GM12878 (cell line): ENCODE measurements at regions not wholly inside any gene's neighbourhood (a gene's known extent, or its start where the extent isn't known, plus 50 kb on each side); places are given as distances from the start of the nearest gene placed in this dataset.

Experiments
- ATAC-seq: fragments of 200-7000 bp; cut with Tn5 transposase; 3 replicates; pipeline ENCODE4 v1.9.1; 2020; ENCODE audit warnings: mild to moderate bottlenecking, moderate library complexity
- BruUV-seq: library from RNA; stranded (reverse); fragments of 400-500 nt; replicated peaks from 2 replicates; lab custom pipeline; 2021; lab: Mats Ljungman, UMichigan
- CTCF ChIA-PET: fragments of 300-600 bp; sonication (Branson Sonifier 250); formaldehyde crosslinking; extraction: SDS; loops from one replicate; lab custom pipeline; 2021; ENCODE audit warnings: inconsistent platforms; lab: Yijun Ruan, JAX
- POLR2A ChIA-PET: fragments of 350-600 bp; formaldehyde crosslinking; extraction: SDS; loops from one replicate; lab custom pipeline; 2021; ENCODE audit warnings: inconsistent platforms; lab: Charles Lee
- RAD21 ChIA-PET: fragments of 300-600 bp; sonication (Branson Sonifier 250); formaldehyde crosslinking; loops from one replicate; lab custom pipeline; 2023; ENCODE audit warnings: antibody characterized with exemption; ENCODE audit not compliant: unreplicated experiment; lab: Charles Lee
- SMC1A ChIA-PET: fragments of 300-600 bp; sonication (Branson Sonifier 250); formaldehyde crosslinking; loops from one replicate; lab custom pipeline; 2023; ENCODE audit not compliant: unreplicated experiment, uncharacterized antibody; lab: Charles Lee
- DNase-seq: peaks from one replicate; pipeline ENCODE4 v3.0.0-alpha.2; 2011; ENCODE audit warnings: low read depth, low spot score
- FAIRE-seq: peaks from 3 replicates; lab custom pipeline; 2011; peaks lifted over from hg19 to GRCh38; lab: Jason Lieb, UNC
- H2AFZ ChIP-seq: 2 replicates; pipeline ENCODE4 v1.6.0; 2011; ENCODE audit warnings: low read depth, low read length, control low read depth; ENCODE audit not compliant: control insufficient read depth
- H3K27ac ChIP-seq: 2 replicates; pipeline ENCODE4 v1.5.1; 2011; ENCODE audit warnings: control low read depth; ENCODE audit not compliant: control insufficient read depth, insufficient read depth
- H3K27me3 ChIP-seq, 2 experiments: replicated peaks in 1 of 2; 2 replicates each; pipeline versions ENCODE4 v1.6.0 to v1.6.1; 2011; ENCODE audit warnings: low read length in 1 of 2; ENCODE audit not compliant: control insufficient read depth in 2 of 2, insufficient read depth in 2 of 2
- H3K36me3 ChIP-seq, 2 experiments: 2 replicates each; pipeline ENCODE4 v1.5.1; 2011; ENCODE audit warnings: low read length in 1 of 2; ENCODE audit not compliant: control insufficient read depth in 2 of 2, insufficient read depth in 2 of 2
- H3K4me1 ChIP-seq: 2 replicates; pipeline ENCODE4 v1.6.1; 2011; ENCODE audit warnings: mild to moderate bottlenecking, low read length, moderate library complexity, mixed read lengths; ENCODE audit not compliant: control insufficient read depth, insufficient read depth
- H3K4me2 ChIP-seq: 2 replicates; pipeline ENCODE4 v1.6.0; 2011; ENCODE audit warnings: control low read depth; ENCODE audit not compliant: control insufficient read depth, insufficient read depth
- H3K4me3 ChIP-seq: fragments of 200-600 bp; sonication (generic); 2 replicates; pipeline ENCODE4 v1.5.1; 2016
- H3K79me2 ChIP-seq: 2 replicates; pipeline ENCODE4 v1.6.0; 2011; ENCODE audit warnings: low read length; ENCODE audit not compliant: control insufficient read depth, insufficient read depth
- H3K9ac ChIP-seq: 2 replicates; pipeline ENCODE4 v1.8.0; 2011; ENCODE audit warnings: low read length, control low read depth, mixed read lengths; ENCODE audit not compliant: control insufficient read depth, insufficient read depth
- H3K9me3 ChIP-seq: replicated peaks from 3 replicates; pipeline ENCODE4 v1.5.1; 2011; ENCODE audit warnings: mild to moderate bottlenecking, low read length; ENCODE audit not compliant: control insufficient read depth, insufficient read depth
- H4K20me1 ChIP-seq: 2 replicates; pipeline ENCODE4 v1.6.0; 2011; ENCODE audit not compliant: control insufficient read depth, insufficient read depth
- BHLHE40 ChIP-seq, 2 experiments: fragments of 450-650 bp in 1 of 2; IDR thresholded peaks; 2 replicates each; pipeline ENCODE4 v1.6.1; 2011 to 2017; ENCODE audit warnings: low read depth in 2 of 2, borderline replicate concordance in 1 of 2, improper control_type of control experiment in 1 of 2, low read length in 1 of 2, mild to moderate bottlenecking in 1 of 2
- CREB1 ChIP-seq: IDR thresholded peaks from 2 replicates; pipeline ENCODE4 v1.6.1; 2012; ENCODE audit warnings: low read depth, mild to moderate bottlenecking, inconsistent platforms
- EZH2 ChIP-seq: IDR thresholded peaks from 2 replicates; pipeline ENCODE4 v1.6.1; 2012; ENCODE audit warnings: low read depth, mild to moderate bottlenecking, control low read depth, inconsistent platforms, low read length, borderline replicate concordance; ENCODE audit not compliant: control insufficient read depth
- FOXK2 ChIP-seq: fragments of 450-650 bp; IDR thresholded peaks from 2 replicates; pipeline ENCODE4 v1.6.1; 2017; ENCODE audit warnings: mild to moderate bottlenecking, moderate library complexity
- FOXM1 ChIP-seq: IDR thresholded peaks from 2 replicates; pipeline ENCODE4 v1.6.1; 2012; ENCODE audit warnings: low read depth, mild to moderate bottlenecking, inconsistent platforms, low read length, moderate library complexity
- IRF5 ChIP-seq: fragments of 450-650 bp; IDR thresholded peaks from 2 replicates; pipeline ENCODE4 v1.6.1; 2017; ENCODE audit warnings: borderline replicate concordance
- LARP7 ChIP-seq: fragments of 450-650 bp; IDR thresholded peaks from 2 replicates; pipeline ENCODE4 v1.6.1; 2017; ENCODE audit warnings: mild to moderate bottlenecking
- MEF2A ChIP-seq: IDR thresholded peaks from 2 replicates; pipeline ENCODE4 v1.6.1; 2011; ENCODE audit warnings: low read depth, mild to moderate bottlenecking, low read length, moderate library complexity; ENCODE audit not compliant: insufficient read depth
- MTA3 ChIP-seq: IDR thresholded peaks from 2 replicates; pipeline ENCODE4 v1.6.1; 2012; ENCODE audit warnings: low read length, inconsistent platforms, borderline replicate concordance
- STAT1 ChIP-seq: fragments of 450-650 bp; conservative IDR thresholded peaks from 2 replicates; pipeline ENCODE4 v1.6.1; 2014; ENCODE audit warnings: antibody characterized with exemption, mild to moderate bottlenecking
- ZZZ3 ChIP-seq: IDR thresholded peaks from 2 replicates; pipeline ENCODE4 v1.6.1; 2011; ENCODE audit warnings: low read depth; ENCODE audit not compliant: control insufficient read depth, insufficient read length
- in situ Hi-C: fragments of 300-500 bp; cut with MboI; formaldehyde crosslinking; loops from 9 replicates; pipeline ENCODE4 v1.14.3; 2018; ENCODE audit warnings: mixed read lengths
- intact Hi-C: fragments of 100-400 bp; cut with micrococcal nuclease; formaldehyde crosslinking; loops from one replicate; pipeline ENCODE4 v1.14.2; 2022; ENCODE audit not compliant: unreplicated experiment

DNA sequence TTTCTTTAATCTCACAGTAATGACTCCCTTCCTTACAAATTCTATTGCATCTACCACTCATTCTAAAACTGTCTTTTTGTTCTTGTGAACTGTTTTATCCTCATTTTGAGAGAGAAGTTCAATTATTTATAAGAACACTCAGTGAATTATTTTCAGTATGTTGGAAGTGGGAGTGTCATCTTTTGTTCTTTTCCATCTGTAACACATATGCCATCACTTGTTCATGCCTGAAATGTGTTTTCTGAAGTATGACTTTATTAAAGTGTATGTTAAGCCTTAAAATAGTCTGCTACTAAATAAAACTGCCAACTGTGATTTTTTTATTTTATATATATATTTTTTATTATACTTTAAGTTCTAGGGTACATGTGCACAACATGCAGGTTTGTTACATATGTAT, 623.0 kb upstream of the CBLB start (continued):
- TF ChIP-seq MTA3, result no peak
- no peak for TF ChIP-seq FOXM1
- no peak for TF ChIP-seq CREB1
- TF ChIP-seq, all 136 proteins: peak for 0

DNA sequence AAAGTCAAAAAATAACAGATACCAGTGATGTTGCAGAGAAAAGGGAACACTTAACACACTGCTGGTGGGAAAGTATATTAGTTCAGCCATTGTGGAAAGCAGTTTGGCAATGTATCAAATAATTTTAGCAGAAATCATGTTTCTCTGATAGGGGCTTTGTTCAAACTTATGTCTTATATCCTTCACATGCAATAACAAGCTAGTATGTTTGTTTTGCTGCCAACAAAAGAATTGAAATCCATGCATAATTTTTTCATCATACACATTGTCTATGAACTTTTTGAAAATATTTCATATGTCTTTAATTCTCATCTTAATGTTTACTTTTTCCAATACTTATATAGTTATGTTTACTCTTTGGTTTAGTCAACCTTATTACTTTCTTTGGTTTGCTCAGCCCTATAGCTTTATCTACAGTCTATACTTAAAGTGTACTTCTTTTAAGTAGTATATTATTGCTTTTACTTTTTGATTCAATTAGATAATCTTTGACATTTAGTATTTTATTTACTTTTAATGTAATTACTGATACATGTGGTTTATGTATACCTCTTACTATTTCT, 639.6 kb upstream of the CBLB start:
- Histone ChIP-seq H2AFZ (no peak overlapping the region), H3K4me1 (no peaks in the 10 kb centered on the region), H3K9ac (no peak overlapping the region), H3K4me3 (no peak overlapping the region), H3K4me2 (no peak overlapping the region), H3K9me3 (no peaks in the 10 kb centered on the region; the same call in 2 of the 3 replicates), H3K27ac (no peak overlapping the region), H3K27me3 (no peaks in the 10 kb centered on the region), H3K79me2 (no peaks in the 10 kb centered on the region), H3K36me3 (no peaks in the 10 kb centered on the region), H4K20me1 (no peaks in the 10 kb centered on the region)
- no peak for FAIRE-seq
- intact Hi-C loops (no loop called here), in situ Hi-C loops (no loop called here)
- no TSS peak for BruUV-seq
- TF ChIP-seq LARP7 (no peak), IRF5 (no peak), MEF2A (no peak), STAT1 (no peak), ZZZ3 (no peak), FOXK2 (no peak), BHLHE40 (IDR thresholded peaks at IDR 0.05; ENCODE audit: borderline replicate concordance in 1 of 2, low read depth in 2 of 2, low read length in 1 of 2) (no peak), EZH2 (no peak)
- no peak for ATAC-seq
- RAD21 ChIA-PET, result no interaction called here
- SMC1A ChIA-PET, result no interaction called here
- DNase-seq, result no peak
- POLR2A ChIA-PET, result no interaction called here
- CTCF ChIA-PET, result interaction anchor here (1.1 kb wide), 1 partner anchor 42 kb away, joined by 3 read pairs; no protein-coding TSS in a partner anchor
